HG02678 (cell line): ENCODE measurements at regions not wholly inside any gene's neighbourhood (a gene's known extent, or its start where the extent isn't known, plus 50 kb on each side); places are given as distances from the start of the nearest gene placed in this dataset.

Experiments
- ATAC-seq: cut with Tn5 transposase; IDR thresholded peaks from one replicate; pipeline ENCODE4 v1.9.1; 2021; ENCODE audit warnings: mild to moderate bottlenecking, moderate library complexity; ENCODE audit not compliant: unreplicated experiment

DNA sequence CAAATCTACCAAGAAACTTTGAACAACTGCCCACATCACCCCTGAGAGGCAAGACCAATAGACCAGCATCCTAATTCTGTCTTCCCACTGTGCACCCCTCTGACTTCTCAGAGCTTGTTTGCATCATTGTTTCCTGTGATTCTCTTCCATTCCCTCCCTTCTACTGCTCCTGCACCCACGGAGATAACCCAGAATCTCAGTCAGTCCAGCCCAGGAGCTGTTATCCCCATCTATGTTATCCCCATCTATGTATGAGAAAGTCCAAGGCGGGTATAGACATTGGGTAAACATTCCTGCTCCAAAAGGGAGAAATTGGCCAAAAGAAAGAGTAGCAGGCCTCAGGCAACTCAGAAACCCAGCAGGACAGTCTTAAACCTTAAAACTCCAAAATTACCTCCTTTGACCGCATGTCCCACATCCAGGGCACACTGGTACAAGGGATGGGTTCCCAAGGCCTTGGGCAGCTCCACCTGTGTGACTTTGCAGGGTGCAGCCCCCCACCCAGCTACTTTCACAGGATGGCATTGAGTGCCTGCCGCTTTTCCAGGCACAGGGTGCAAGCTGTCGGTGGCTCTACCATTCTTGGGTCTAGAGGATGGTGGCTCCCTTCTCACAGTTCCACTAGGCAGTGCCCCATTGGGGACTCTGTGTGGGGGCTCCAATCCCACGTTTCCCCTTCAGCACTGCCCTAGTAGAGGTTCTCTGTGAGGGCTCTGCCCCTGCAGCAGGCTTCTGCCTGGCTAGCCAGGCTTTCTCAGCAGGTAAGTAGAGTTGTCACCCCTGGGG is 414.8 kb downstream of the NPHP4 start:
- ATAC-seq: no peak

DNA sequence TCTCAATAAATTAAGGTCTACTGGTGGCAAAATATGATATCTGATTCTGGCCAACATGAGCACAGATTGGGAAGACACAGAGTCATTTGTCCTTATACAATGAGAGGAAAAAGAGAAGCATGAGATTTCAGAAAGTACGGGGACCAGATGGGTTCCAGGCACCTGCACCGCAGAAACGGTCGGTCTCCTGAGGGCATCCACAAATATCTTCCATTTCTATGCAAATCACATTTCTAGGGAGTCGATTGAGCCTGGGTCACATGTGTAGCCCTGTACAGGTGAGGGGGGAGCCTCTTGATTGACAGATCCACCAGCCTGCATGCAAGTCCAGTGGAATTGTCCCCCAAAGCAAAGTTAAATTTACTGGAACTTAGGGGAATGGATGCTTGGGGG is 415.6 kb downstream of the NPHP4 start:
- no peak for ATAC-seq

DNA sequence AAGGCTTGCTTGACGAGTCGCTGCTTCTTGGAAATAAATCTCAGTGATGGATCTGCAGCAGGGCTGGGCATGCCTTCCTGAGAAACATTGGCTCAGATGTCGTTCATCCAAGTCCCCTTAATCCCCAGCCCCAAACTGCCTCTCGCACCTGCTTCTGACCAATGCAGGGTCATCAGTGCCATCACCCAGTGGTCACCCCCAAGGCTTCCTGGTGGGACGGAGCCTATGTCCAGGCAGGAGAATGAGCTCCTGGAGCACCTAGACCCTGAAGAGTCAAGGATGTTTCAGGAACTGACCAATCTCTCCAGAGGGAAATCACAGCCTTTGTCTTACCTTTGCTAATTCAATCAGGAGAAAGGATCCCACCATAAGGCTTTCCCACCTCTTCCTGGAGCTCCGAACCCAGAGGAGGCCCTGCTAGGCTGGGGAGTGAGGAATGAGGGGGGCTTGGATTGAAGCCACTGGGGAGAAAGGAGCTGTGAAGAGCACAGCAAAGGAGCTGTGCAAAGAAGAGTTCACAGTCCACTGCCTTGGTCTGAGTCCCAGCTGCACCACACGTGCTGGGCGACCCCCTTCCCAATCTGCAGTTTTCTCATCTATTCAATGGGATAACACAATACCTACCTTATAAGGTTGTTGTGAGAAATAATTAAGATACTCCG is 416.1 kb downstream of the NPHP4 start:
- no peak for ATAC-seq

GRCh38 chr1:5575396-5575940 is 416.8 kb downstream of the NPHP4 start:
- ATAC-seq: no peak

DNA sequence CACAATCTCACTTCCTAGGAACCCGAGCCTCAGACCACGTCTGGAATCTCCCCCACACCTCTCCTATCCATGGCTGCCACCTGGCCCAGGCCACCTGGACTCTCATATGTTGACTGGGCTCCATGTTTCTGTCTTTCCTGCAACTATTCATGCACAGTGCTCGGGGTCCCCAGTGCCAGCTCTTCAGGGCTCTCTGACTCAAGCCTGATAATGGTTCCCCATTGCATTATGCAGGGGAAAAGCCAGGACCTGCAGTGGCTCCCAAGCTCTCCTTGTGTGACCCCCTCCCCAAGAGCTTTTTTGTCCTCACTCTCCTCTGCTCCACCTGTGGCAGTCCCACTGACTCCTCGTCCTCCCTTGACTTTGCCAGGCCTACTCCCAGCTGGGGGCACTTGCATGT is 417.6 kb downstream of the NPHP4 start:
- no peak for ATAC-seq

DNA sequence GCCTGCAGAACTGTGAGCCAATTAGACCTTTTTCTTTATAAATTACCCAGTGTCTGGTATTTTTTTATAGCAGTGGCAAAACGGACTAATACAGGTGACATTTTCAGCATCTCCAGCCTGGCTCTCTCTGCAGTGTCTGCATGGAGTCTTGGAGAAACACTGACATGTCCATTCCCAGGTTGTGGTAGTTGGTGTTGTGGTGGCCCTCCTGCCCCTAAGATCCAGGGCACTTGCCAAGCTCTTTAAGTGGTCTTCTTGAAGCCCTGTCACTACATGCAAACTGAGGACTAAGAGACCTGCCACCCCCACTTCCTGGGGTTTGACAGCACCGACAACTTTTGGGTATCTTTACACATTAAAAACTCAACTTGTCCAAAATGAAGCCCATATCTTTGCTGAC is 419.4 kb downstream of the NPHP4 start:
- no peak for ATAC-seq

GRCh38 chr1:5571861-5572401 is 420.3 kb downstream of the NPHP4 start:
- ATAC-seq: no peak

- no peak for ATAC-seq
Observed at GRCh38 chr1:5571438-5571837, 420.8 kb downstream of the NPHP4 start.

DNA sequence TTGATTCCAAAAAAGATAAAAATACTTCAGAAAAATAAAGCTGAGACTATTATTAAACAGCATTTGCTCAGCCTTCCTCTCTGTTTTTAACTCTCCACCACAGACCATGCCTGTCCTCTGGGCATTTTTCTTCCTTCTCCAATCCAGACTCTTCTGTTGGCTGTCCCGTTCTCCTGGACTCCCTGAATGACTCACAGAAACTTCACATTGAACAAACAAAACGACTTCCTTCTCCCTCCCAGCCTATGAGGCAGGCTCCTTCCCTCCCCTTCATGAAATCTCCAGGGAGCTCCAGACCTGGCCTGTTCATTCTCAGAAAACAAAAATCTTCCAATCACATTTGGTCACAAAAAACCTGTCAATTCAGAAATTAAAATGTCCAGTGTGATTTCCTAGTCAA is 421.3 kb downstream of the NPHP4 start:
- ATAC-seq: no peak

DNA sequence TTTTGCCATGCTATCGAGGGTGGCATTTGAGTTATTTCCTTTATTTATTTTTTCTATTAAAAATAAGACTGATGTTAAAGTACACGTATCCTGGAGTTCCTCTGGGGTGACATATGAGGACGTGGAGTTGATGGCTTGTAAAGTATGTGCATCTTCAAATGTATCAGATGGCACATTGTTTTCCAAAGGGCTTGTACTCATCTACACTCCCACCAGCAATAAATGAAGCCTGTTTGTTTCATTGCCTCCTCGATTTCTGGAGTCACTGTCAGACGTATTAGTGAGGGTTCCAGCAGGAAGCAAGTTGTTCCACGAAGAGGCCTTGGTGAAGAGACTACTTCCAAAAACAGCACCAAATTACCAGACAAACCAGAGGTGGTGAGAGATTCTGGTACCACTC is 423.9 kb downstream of the NPHP4 start:
- no peak for ATAC-seq

DNA sequence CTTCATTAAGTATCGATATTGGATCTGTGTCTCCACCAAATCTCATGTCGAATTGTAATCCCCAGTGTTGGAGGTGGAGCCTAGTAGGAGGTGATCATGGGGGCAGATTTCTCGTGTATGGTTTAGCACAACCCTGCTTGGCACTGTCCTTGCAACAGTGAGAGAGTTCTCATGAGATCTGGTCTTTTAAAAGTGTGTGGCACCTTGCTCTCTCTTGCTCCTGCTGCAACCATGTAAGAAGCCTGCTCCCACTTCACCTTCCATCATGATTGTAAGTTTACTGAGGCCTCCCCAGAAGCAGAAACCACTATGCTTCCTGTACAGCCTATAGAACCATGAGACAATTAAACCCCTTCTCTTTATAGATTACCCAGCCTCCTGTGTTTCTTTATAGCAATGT is 424.4 kb downstream of the NPHP4 start:
- no peak for ATAC-seq

DNA sequence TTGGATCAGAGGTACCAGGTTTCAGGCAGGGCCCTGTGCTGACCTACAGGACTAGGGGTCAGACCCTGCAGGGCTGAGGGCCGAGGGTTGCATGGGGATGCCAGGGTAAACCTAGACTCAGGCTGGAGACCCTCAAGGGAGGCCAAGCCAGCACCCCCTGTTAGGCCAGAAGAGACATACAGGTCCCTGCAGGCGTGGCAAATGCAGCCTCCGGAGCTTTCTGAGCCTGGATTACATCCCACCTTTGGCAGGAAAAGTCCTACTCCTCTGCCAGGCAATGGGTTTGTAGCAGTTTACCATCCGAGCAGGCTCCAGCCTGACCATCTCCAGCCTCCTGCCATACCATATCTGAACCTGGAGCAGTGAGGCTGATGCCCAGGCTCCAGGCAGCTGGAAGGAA is 425.3 kb downstream of the NPHP4 start:
- no peak for ATAC-seq

- no peak for ATAC-seq
Observed at GRCh38 chr1:5565281-5566125, 426.7 kb downstream of the NPHP4 start.

- ATAC-seq: no peak
Observed at GRCh38 chr1:5564578-5565257, 427.5 kb downstream of the NPHP4 start.

GRCh38 chr1:5563861-5564577 is 428.2 kb downstream of the NPHP4 start:
- ATAC-seq: no peak

DNA sequence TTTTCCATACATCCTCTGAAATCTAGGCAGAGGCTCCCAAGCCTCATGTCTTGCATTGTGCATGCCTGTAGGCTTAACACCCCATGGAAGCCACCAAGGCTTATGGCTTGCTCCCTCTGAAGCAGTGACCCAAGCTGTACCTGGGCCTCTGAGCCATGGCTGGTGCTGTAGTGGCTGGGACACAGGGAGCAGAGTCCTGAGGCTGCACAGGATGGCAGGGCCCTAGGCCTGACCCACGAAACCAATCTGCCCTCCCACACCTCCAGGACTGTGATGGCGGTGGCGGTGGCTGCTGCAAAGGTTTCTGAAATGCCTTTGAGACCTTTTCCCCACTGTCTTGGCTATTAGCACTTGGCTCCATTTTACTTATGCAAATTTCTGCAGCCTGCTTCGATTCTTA is 429.5 kb downstream of the NPHP4 start:
- ATAC-seq: no peak

DNA sequence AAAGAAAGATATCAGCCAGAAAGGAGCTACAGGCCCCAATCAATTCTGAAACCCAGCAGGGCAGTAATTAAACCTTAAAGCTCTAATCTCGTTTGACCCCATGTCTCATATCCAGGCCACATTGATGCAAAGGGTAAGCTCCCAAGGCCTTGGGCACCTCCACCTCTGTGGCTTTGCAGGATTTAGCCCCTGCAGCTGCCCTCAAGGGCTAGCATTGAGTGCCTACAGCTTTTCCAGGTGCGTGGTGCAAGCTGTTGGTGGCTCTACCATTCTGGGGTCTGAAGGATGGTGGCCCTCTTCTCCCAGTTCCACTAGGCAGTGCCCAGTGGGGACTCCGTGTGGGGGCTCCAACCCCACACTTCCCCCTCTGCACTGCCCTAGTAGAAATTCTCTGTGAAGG is 429.9 kb downstream of the NPHP4 start:
- no peak for ATAC-seq

- ATAC-seq: no peak
Observed at GRCh38 chr1:5559078-5559477, 433.1 kb downstream of the NPHP4 start.

DNA sequence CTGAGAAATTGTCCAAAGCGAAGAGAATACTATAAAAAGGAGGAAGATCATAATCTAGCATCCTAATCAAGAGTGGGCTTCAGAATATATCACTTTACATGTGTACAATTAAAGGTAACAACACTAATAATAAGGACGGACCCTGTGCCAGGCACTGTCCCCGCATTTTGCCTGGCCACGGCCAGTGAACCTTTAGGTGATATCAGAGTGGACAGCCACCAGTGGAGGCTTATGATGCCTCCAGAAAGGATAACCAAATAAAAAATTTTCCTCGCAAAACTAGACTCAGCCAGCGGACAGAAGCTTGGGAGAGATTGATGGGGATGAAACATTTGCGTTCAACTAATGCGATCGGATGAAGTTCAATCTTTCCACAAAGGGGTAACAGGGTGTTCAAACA is 436.4 kb downstream of the NPHP4 start:
- ATAC-seq: no peak

DNA sequence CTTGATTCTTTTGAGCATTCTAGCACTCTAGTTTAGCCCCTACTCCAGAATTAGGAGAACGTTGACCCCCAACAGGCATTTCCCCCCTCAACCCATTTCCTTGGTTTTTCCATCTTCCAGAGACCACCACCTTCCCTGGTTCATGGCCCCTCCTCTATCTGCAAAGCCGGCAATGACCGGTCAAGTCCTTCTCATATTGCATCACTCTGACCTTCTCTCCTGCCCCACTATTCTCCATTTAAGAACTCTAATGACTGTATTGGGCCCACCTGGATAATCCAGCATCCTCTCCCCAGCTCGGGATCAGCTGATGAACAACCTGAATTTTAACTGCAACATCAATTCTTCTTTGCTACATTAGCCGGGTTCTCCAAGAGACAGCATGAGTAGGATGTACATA is 437.4 kb downstream of the NPHP4 start:
- no peak for ATAC-seq
